WTC11 (cell line): ENCODE measurements at regions not wholly inside any gene's neighbourhood (a gene's known extent, or its start where the extent isn't known, plus 50 kb on each side); places are given as distances from the start of the nearest gene placed in this dataset.
"Not testable (repeated sequence)": the region's sequence is repeated elsewhere in the genome, so short reads cannot be mapped to it uniquely, and the experiment has no call there.

Experiments
- ESRRA ChIP-seq: sonication (generic); formaldehyde crosslinking; IDR thresholded peaks from 2 replicates; pipeline ENCODE4 v1.8.1; 2022; ENCODE audit warnings: mild to moderate bottlenecking, missing genetic modification reagents, borderline replicate concordance
- FOXJ3 ChIP-seq: sonication (generic); formaldehyde crosslinking; IDR thresholded peaks from 2 replicates; pipeline ENCODE4 v1.9.0; 2021; ENCODE audit warnings: missing genetic modification reagents, mild to moderate bottlenecking, borderline replicate concordance
- ZNF416 ChIP-seq: fragments of 250-450 bp; sonication (Bioruptor Pico); IDR thresholded peaks from 2 replicates; pipeline ENCODE4 v1.9.0; 2021; ENCODE audit warnings: mild to moderate bottlenecking, inconsistent platforms
- ZNF512 ChIP-seq: sonication (generic); formaldehyde crosslinking; IDR thresholded peaks from 2 replicates; pipeline ENCODE4 v1.8.1; 2022; ENCODE audit warnings: missing genetic modification reagents, borderline replicate concordance

- TF ChIP-seq FOXJ3; ESRRA (CRISPR knock-in tag); ZNF512 (CRISPR knock-in tag); ZNF416 (CRISPR knock-in tag): not testable (repeated sequence)
Observed at GRCh38 chr7:4609576-4609975, 72.5 kb upstream of the FOXK1 start.
